ENCODE measurements at regions not wholly inside any gene's neighbourhood (a gene's known extent, or its start where the extent isn't known, plus 50 kb on each side); places are given as distances from the start of the nearest gene placed in this dataset.
"Not testable (repeated sequence)": the region's sequence is repeated elsewhere in the genome, so short reads cannot be mapped to it uniquely, and the experiment has no call there.

DNA sequence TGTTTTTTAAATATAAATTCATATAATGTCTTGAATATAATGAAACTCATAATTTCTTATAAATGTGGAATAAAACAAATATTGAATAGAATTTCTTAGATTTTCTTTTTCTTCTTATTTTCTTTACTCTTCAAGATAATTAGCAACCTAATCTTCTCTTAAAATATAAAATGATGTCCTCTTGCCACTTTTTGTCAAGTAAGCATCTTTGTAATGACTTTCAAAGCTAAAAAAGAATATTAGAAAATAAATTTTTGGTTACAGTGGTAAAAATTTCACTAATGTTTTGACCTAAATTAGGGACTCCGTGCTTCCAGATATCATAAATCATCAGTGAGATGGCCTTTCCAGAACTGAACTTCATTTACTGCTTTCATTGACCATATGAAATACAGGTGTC is 846.4 kb downstream of the FRK start:
- no peak overlapping the region for H3K4me3 Mint-ChIP-seq
- H3K36me3 Mint-ChIP-seq (ENCODE audit: low read depth), result no peaks in the 10 kb centered on the region
- no peaks in the 10 kb centered on the region for H3K4me1 Mint-ChIP-seq
- TF ChIP-seq, protein P1, sequence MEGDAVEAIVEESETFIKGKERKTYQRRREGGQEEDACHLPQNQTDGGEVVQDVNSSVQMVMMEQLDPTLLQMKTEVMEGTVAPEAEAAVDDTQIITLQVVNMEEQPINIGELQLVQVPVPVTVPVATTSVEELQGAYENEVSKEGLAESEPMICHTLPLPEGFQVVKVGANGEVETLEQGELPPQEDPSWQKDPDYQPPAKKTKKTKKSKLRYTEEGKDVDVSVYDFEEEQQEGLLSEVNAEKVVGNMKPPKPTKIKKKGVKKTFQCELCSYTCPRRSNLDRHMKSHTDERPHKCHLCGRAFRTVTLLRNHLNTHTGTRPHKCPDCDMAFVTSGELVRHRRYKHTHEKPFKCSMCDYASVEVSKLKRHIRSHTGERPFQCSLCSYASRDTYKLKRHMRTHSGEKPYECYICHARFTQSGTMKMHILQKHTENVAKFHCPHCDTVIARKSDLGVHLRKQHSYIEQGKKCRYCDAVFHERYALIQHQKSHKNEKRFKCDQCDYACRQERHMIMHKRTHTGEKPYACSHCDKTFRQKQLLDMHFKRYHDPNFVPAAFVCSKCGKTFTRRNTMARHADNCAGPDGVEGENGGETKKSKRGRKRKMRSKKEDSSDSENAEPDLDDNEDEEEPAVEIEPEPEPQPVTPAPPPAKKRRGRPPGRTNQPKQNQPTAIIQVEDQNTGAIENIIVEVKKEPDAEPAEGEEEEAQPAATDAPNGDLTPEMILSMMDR (conservative IDR thresholded peaks at IDR 0.05), result no peak
- H3K9me3 Mint-ChIP-seq, result peaks cover 8% of the 10 kb centered on the region
- DNase-seq (ENCODE audit: low read depth, low spot score), result no peak
- H3K27me3 Mint-ChIP-seq (ENCODE audit: low read depth), result no peaks in the 10 kb centered on the region
- no peak overlapping the region for H3K27ac Mint-ChIP-seq (ENCODE audit: unreplicated experiment)

DNA sequence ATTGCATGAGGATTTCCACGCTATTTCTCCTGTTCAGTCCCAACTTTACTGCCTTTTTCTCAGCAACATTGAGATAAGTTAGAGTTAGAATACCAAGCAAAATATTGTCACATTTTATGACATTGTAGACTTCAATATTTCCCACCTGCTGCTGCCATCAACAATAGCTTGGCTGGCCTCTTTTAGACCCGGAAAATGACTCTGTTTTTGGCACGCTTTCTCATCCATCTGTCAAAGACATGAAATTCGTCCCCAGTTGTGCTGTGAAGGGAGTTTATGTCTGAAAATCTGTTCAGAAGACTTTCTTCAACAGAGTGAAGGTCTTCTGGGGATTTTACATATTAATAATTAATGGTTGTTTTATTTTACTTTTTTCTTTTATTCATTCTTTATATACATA is 857.3 kb downstream of the FRK start:
- no peak overlapping the region for H3K4me3 Mint-ChIP-seq
- no peak for DNase-seq (ENCODE audit: low read depth, low spot score)
- H3K9me3 Mint-ChIP-seq, result peaks cover 8% of the 10 kb centered on the region
- no peaks in the 10 kb centered on the region for H3K36me3 Mint-ChIP-seq (ENCODE audit: low read depth)
- H3K4me1 Mint-ChIP-seq, result no peaks in the 10 kb centered on the region
- no peaks in the 10 kb centered on the region for H3K27me3 Mint-ChIP-seq (ENCODE audit: low read depth)
- H3K27ac Mint-ChIP-seq (ENCODE audit: unreplicated experiment), result no peak overlapping the region
- TF ChIP-seq, protein P1 (conservative IDR thresholded peaks at IDR 0.05), result no peak

DNA sequence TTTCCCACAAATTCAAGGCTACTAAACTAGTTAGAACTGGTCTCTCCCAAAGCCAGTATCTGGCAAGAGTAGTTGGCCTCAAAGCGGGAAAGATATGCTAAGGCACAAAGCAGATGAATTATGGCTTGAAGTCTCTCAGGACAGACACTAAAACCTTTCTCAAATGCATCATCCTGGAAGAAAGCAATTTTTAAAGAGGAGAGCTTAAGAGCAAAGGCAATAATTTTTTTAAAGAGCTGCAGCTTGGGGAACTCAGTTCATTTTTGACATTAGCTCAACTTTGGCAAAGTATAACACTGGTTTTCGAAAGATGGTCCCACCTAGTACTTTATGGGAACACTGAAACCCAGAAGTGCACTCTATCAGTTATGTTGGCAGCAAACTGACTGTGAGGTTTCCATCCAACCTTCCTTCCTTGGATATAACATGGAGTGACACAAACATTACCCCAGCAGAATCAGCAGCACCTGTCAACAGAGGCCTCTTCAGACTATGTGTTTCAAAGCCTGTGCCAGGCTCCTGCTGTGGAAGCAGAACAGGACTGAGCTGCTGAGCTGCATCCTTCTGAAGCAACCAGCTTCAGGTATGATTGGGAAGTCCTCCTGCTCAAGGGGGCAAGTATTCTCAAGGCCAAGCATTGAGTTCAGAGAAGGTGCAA is 852.3 kb upstream of the HS3ST5 start:
- Mint-ChIP-seq H3K36me3 (ENCODE audit: low read depth) (no peaks in the 10 kb centered on the region), H3K4me1 (no peaks in the 10 kb centered on the region), H3K9me3 (peaks cover 15% of the 10 kb centered on the region), H3K27ac (ENCODE audit: unreplicated experiment) (no peak overlapping the region), H3K4me3 (no peak overlapping the region), H3K27me3 (ENCODE audit: low read depth) (no peaks in the 10 kb centered on the region)
- no peak for DNase-seq (ENCODE audit: low read depth, low spot score)
- TF ChIP-seq, protein P1 (conservative IDR thresholded peaks at IDR 0.05), result no peak

DNA sequence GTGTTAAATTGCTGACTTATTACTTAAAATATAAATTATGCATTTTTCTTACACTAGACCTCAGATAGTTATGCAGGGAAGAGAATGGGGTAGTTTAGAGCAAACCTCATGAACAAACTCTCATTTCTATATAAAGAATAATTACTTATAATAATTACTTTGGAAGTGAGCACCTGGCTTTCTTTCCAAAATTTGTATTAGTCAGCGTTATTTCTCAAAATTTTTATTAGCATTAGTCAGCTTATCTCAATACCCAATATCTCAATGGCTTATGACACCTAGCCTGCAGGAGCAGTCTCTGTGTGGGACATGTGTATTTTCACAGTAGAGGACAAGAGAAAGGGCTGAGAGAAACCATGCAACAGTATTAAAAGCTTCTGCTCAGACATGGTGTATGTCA is 849.2 kb upstream of the HS3ST5 start:
- H3K27ac Mint-ChIP-seq (ENCODE audit: unreplicated experiment), result no peak overlapping the region
- H3K4me3 Mint-ChIP-seq, result no peak overlapping the region
- H3K9me3 Mint-ChIP-seq, result no peaks in the 10 kb centered on the region
- no peaks in the 10 kb centered on the region for H3K36me3 Mint-ChIP-seq (ENCODE audit: low read depth)
- TF ChIP-seq, protein P1 (conservative IDR thresholded peaks at IDR 0.05), result no peak
- H3K4me1 Mint-ChIP-seq, result no peaks in the 10 kb centered on the region
- H3K27me3 Mint-ChIP-seq (ENCODE audit: low read depth), result no peaks in the 10 kb centered on the region
- no peak for DNase-seq (ENCODE audit: low read depth, low spot score)

DNA sequence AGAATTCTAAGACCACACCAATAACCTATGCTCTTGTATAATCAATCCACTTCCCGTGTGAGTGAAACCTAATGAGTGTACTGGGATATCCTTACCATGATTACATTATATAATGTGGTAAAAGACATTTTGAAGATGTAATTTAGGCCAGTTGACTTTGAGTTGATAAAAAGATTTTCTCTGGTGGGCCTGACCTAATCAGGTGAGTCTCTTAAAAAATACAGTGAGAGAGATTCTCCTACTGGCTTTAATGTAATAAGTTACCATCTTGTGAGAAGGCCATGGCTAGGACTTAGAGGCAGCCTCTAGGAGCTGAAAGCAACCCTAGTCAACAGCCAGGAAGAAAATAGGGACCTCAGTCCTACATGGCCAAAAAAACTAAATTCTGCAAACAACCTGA is 847.7 kb upstream of the HS3ST5 start:
- Mint-ChIP-seq H3K4me3 (no peak overlapping the region), H3K9me3 (no peaks in the 10 kb centered on the region), H3K27ac (ENCODE audit: unreplicated experiment) (no peak overlapping the region)

DNA sequence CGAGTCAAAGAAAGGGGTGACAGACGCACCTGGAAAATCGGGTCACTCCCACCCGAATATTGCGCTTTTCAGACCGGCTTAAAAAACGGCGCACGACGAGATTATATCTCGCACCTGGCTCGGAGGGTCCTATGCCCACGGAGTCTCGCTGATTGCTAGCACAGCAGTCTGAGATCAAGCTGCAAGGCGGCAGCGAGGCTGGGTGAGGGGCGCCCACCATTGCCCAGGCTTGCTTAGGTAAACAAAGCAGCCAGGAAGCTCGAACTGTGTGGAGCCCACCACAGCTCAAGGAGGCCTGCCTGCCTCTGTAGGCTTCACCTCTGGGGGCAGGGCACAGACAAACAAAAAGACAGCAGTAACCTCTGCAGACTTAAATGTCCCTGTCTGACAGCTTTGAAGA is 832.6 kb upstream of the HS3ST5 start:
- DNase-seq (ENCODE audit: low read depth, low spot score); H3K27ac Mint-ChIP-seq (ENCODE audit: unreplicated experiment); H3K9me3 Mint-ChIP-seq; H3K27me3 Mint-ChIP-seq (ENCODE audit: low read depth); H3K4me1 Mint-ChIP-seq; H3K36me3 Mint-ChIP-seq (ENCODE audit: low read depth); H3K4me3 Mint-ChIP-seq: not testable (repeated sequence)

More for the DNA sequence above, 847.7 kb upstream of the HS3ST5 start:
- TF ChIP-seq, protein P1 (conservative IDR thresholded peaks at IDR 0.05), result no peak
- Mint-ChIP-seq H3K4me1 (no peaks in the 10 kb centered on the region), H3K27me3 (ENCODE audit: low read depth) (no peaks in the 10 kb centered on the region), H3K36me3 (ENCODE audit: low read depth) (no peaks in the 10 kb centered on the region)
- DNase-seq (ENCODE audit: low read depth, low spot score), result no peak

Measured in neural crest cell (in vitro differentiated cells).